GM23248 (cell line): ENCODE measurements at regions not wholly inside any gene's neighbourhood (a gene's known extent, or its start where the extent isn't known, plus 50 kb on each side); places are given as distances from the start of the nearest gene placed in this dataset.

Experiments
- DNase-seq: peaks from one replicate; pipeline ENCODE4 v3.0.0-alpha.2; 2015
- H2AFZ ChIP-seq: fragments of 200-600 bp; sonication (generic); 2 replicates; pipeline ENCODE4 v1.6.1; 2016; ENCODE audit warnings: antibody characterized with exemption
- H3F3A ChIP-seq: fragments of 200-600 bp; sonication (generic); 2 replicates; pipeline ENCODE4 v1.6.1; 2016; ENCODE audit warnings: mild to moderate bottlenecking, antibody characterized with exemption, mixed run types; ENCODE audit not compliant: insufficient read depth
- H3K27ac ChIP-seq: fragments of 200-600 bp; sonication (generic); 2 replicates; pipeline ENCODE4 v1.5.1; 2016; ENCODE audit warnings: mild to moderate bottlenecking
- H3K27me3 ChIP-seq: fragments of 200-600 bp; sonication (generic); replicated peaks from 2 replicates; pipeline ENCODE4 v1.6.1; 2016; ENCODE audit warnings: mild to moderate bottlenecking; ENCODE audit not compliant: insufficient read depth
- H3K36me3 ChIP-seq: fragments of 200-600 bp; sonication (generic); 2 replicates; pipeline ENCODE4 v1.6.1; 2016; ENCODE audit warnings: low read depth, mild to moderate bottlenecking
- H3K4me1 ChIP-seq: fragments of 200-600 bp; sonication (generic); 2 replicates; pipeline ENCODE4 v1.6.1; 2016; ENCODE audit warnings: mild to moderate bottlenecking; ENCODE audit not compliant: insufficient read depth
- H3K4me2 ChIP-seq: fragments of 200-600 bp; sonication (generic); one replicate; pipeline ENCODE4 v1.6.1; 2016; ENCODE audit warnings: mild to moderate bottlenecking; ENCODE audit not compliant: unreplicated experiment
- H3K4me3 ChIP-seq: fragments of 200-600 bp; sonication (generic); 2 replicates; pipeline ENCODE4 v1.5.1; 2016; ENCODE audit warnings: mild to moderate bottlenecking
- H3K79me2 ChIP-seq: fragments of 200-600 bp; sonication (generic); 2 replicates; pipeline ENCODE4 v1.6.1; 2016; ENCODE audit warnings: mild to moderate bottlenecking; ENCODE audit not compliant: insufficient read depth
- H3K9ac ChIP-seq: fragments of 200-600 bp; sonication (generic); 2 replicates; pipeline ENCODE4 v1.6.1; 2016; ENCODE audit warnings: mild to moderate bottlenecking
- H3K9me2 ChIP-seq: fragments of 200-600 bp; sonication (generic); 2 replicates; pipeline ENCODE4 v1.6.1; 2016; ENCODE audit warnings: mixed run types, mild to moderate bottlenecking, moderate library complexity; ENCODE audit not compliant: insufficient read depth
- H3K9me3 ChIP-seq: fragments of 200-600 bp; sonication (generic); one replicate; pipeline ENCODE4 v1.6.1; 2017; ENCODE audit warnings: low read depth
- H4K20me1 ChIP-seq: fragments of 200-600 bp; sonication (generic); 2 replicates; pipeline ENCODE4 v1.6.0; 2016; ENCODE audit not compliant: insufficient read depth
- EZH2 ChIP-seq: fragments of 200-600 bp; sonication (generic); IDR thresholded peaks from 2 replicates; pipeline ENCODE4 v1.6.1; 2018; ENCODE audit warnings: antibody characterized with exemption, mild to moderate bottlenecking; ENCODE audit not compliant: insufficient read depth, poor library complexity, severe bottlenecking
- EZH2phosphoT487 ChIP-seq: fragments of 200-600 bp; sonication (generic); IDR thresholded peaks from 2 replicates; pipeline ENCODE4 v1.6.1; 2018; ENCODE audit warnings: antibody characterized with exemption, moderate library complexity, mild to moderate bottlenecking, low read depth; ENCODE audit not compliant: insufficient read depth
- WGBS, 2 experiments: methylation state at CpG; one replicate each; pipeline ENCODE4 v1.1.6; 2015 to 2017; ENCODE audit warnings: low lambda C conversion rate in 2 of 2, low coverage in 1 of 2; ENCODE audit errors: missing lambda C conversion rate in 2 of 2; 5-methylcytosine and 5-hydroxymethylcytosine counted together
- in situ Hi-C: fragments of 300-500 bp; cut with MboI; formaldehyde crosslinking; loops from 2 replicates; pipeline ENCODE4 v1.15.0; 2020

GRCh38 chr12:97359021-97359690 lies 103.4 kb upstream of the RMST start:
- TF ChIP-seq EZH2 (no peak), EZH2phosphoT487 (no peak)
- Histone ChIP-seq H2AFZ (no peak overlapping the region), H3K4me3 (no peak overlapping the region), H4K20me1 (no peaks in the 10 kb centered on the region), H3K36me3 (no peaks in the 10 kb centered on the region), H3K9me3 (no peaks in the 10 kb centered on the region), H3K4me2 (no peak overlapping the region), H3K27me3 (no peaks in the 10 kb centered on the region), H3K9ac (no peak overlapping the region), H3K79me2 (no peaks in the 10 kb centered on the region), H3K27ac (no peak overlapping the region), H3K4me1 (no peaks in the 10 kb centered on the region), H3K9me2 (no peaks in the 10 kb centered on the region), H3F3A (no peaks in the 10 kb centered on the region)
- in situ Hi-C loops: no loop called here
- DNase-seq: no peak
- WGBS, 2 experiments: 23 to 28% methylated on average over 5 of the region's 5 CpGs

DNA sequence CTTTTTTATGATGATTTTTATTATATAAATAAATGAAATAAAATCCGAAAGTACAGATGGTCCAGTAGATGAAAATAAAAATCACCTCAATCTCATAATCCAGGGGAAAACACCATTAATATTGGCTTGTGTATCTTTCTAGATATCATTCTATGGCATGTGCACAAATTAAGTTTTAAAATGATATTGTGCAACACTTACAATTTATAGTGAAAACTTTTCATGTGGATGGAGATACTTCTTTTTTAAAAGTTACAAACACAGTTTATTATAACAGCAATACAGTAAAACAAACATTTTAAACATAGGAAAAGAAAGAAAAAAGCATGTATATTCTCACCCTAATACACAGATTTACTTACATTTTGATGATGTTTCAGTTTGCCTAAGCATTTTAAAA lies 98.9 kb upstream of the RMST start:
- no peaks in the 10 kb centered on the region for H4K20me1 ChIP-seq
- H3K36me3 ChIP-seq: no peaks in the 10 kb centered on the region
- no peaks in the 10 kb centered on the region for H3K79me2 ChIP-seq
- H3K4me3 ChIP-seq: no peak overlapping the region
- WGBS, 2 experiments: 15 to 25% methylated on average over 1 of the region's 1 CpG
- no peaks in the 10 kb centered on the region for H3K9me2 ChIP-seq
- in situ Hi-C loops: no loop called here
- DNase-seq: no peak
- no peak overlapping the region for H3K4me2 ChIP-seq
- H3K4me1 ChIP-seq: no peaks in the 10 kb centered on the region
- H3K9ac ChIP-seq: no peak overlapping the region
- H2AFZ ChIP-seq: no peak overlapping the region
- no peaks in the 10 kb centered on the region for H3K9me3 ChIP-seq
- no peak overlapping the region for H3K27ac ChIP-seq
- no peaks in the 10 kb centered on the region for H3F3A ChIP-seq
- TF ChIP-seq EZH2phosphoT487: no peak
- H3K27me3 ChIP-seq: no peaks in the 10 kb centered on the region

GRCh38 chr12:97368462-97369163 lies 94.0 kb upstream of the RMST start:
- DNase-seq: no peak
- H3K27ac ChIP-seq: no peak overlapping the region
- H3K36me3 ChIP-seq: no peaks in the 10 kb centered on the region
- no peak overlapping the region for H3K4me2 ChIP-seq
- H3K79me2 ChIP-seq: no peaks in the 10 kb centered on the region
- H3K9ac ChIP-seq: no peak overlapping the region
- in situ Hi-C loops: no loop called here
- no peak overlapping the region for H2AFZ ChIP-seq
- TF ChIP-seq EZH2phosphoT487 (no peak), EZH2 (no peak)
- H3K27me3 ChIP-seq: no peaks in the 10 kb centered on the region
- no peaks in the 10 kb centered on the region for H3K9me3 ChIP-seq
- no peaks in the 10 kb centered on the region for H4K20me1 ChIP-seq
- WGBS, 2 experiments: 12 to 17% methylated on average over 7 of the region's 7 CpGs
- H3K4me3 ChIP-seq: no peak overlapping the region
- no peaks in the 10 kb centered on the region for H3F3A ChIP-seq
- H3K4me1 ChIP-seq: no peaks in the 10 kb centered on the region
- no peaks in the 10 kb centered on the region for H3K9me2 ChIP-seq

DNA sequence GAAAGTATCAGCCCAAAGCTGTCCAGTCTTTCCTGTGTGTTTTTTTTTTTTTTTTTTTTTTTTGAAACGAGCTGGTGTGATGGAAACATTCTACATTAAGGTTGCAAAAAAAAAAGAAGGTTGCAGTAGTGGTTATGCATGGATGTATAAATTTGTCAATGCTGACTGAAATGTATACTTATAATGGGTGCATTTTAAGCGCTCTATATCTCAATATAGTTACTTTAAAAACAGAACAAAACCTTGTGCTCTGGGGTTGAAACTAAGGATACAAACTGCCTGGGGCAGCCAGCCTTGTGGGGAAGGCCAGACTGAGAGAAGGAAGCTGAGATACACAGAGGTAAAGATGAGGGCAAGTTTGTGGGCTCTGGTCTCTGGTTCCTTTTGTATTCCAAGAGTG lies 87.3 kb upstream of the RMST start:
- Histone ChIP-seq H3K79me2 (no peaks in the 10 kb centered on the region), H3F3A (no peaks in the 10 kb centered on the region), H3K27ac (no peak overlapping the region), H3K36me3 (no peaks in the 10 kb centered on the region), H3K4me1 (no peaks in the 10 kb centered on the region), H3K9me2 (no peaks in the 10 kb centered on the region), H4K20me1 (no peaks in the 10 kb centered on the region), H3K4me3 (no peak overlapping the region), H3K27me3 (no peaks in the 10 kb centered on the region), H3K9me3 (no peaks in the 10 kb centered on the region), H3K9ac (no peak overlapping the region), H3K4me2 (no peak overlapping the region), H2AFZ (no peak overlapping the region)
- in situ Hi-C loops: no loop called here
- TF ChIP-seq EZH2: no peak
- TF ChIP-seq EZH2phosphoT487: no peak
- no peak for DNase-seq
- WGBS, 2 experiments: 10 to 11% methylated on average over 2 of the region's 2 CpGs
